ENCODE measurements at regions not wholly inside any gene's neighbourhood (a gene's known extent, or its start where the extent isn't known, plus 50 kb on each side); places are given as distances from the start of the nearest gene placed in this dataset.

DNA sequence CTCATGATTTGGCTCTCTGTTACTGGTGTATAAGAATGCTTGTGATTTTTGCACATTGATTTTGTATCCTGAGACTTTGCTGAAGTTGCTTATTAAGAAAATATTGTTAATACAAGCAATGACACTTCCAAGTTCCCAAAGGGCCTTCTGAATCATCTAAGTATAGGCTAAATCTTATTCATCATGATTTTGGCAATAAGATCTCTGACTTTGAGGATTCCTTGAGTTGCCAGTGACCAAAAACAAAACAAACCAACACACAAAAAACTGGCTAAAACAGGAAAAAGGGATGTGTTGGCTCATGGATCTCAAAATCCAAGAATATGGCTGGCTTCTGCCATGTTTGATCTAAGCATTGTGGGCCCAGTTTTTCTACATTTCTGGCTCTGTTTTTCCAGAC, 163.4 kb downstream of the HHIPL2 start (continued):
- TF ChIP-seq, protein P1, sequence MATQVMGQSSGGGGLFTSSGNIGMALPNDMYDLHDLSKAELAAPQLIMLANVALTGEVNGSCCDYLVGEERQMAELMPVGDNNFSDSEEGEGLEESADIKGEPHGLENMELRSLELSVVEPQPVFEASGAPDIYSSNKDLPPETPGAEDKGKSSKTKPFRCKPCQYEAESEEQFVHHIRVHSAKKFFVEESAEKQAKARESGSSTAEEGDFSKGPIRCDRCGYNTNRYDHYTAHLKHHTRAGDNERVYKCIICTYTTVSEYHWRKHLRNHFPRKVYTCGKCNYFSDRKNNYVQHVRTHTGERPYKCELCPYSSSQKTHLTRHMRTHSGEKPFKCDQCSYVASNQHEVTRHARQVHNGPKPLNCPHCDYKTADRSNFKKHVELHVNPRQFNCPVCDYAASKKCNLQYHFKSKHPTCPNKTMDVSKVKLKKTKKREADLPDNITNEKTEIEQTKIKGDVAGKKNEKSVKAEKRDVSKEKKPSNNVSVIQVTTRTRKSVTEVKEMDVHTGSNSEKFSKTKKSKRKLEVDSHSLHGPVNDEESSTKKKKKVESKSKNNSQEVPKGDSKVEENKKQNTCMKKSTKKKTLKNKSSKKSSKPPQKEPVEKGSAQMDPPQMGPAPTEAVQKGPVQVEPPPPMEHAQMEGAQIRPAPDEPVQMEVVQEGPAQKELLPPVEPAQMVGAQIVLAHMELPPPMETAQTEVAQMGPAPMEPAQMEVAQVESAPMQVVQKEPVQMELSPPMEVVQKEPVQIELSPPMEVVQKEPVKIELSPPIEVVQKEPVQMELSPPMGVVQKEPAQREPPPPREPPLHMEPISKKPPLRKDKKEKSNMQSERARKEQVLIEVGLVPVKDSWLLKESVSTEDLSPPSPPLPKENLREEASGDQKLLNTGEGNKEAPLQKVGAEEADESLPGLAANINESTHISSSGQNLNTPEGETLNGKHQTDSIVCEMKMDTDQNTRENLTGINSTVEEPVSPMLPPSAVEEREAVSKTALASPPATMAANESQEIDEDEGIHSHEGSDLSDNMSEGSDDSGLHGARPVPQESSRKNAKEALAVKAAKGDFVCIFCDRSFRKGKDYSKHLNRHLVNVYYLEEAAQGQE (IDR thresholded peaks at IDR 0.05; ENCODE audit: low read depth, low read length) = no peak
- TF ChIP-seq FOSL2 (IDR thresholded peaks at IDR 0.05; ENCODE audit: borderline replicate concordance, low read depth) = no peak
- TF ChIP-seq, protein P2, sequence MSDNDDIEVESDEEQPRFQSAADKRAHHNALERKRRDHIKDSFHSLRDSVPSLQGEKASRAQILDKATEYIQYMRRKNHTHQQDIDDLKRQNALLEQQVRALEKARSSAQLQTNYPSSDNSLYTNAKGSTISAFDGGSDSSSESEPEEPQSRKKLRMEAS (IDR thresholded peaks at IDR 0.05; ENCODE audit: low read depth) = no peak

DNA sequence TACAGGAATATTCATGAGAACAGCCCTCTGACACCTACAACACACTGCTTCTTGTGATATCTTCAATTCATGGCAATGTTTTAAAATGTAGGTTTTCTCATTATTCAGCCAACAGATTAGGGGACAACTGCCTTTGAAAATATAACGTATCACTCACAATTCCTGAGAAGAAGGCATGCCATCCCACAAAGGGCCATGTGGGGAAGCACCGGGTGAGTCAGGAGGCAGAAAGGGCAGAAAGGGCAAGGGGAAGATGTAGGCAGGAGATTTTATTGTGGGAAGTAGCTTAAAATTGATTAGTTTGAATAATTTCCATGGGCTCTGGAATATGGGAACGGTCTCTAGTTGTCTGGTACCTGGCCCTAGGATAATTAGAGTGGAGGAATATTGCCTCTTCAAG, 165.7 kb downstream of the HHIPL2 start:
- H3K4me1 ChIP-seq (ENCODE audit: control insufficient read depth in 1 of 2, insufficient read depth in 2 of 2, low read depth in 1 of 2, low read length in 1 of 2) = no peaks in the 10 kb centered on the region; a peak in 1 of 4 replicates
- H3K79me2 ChIP-seq (ENCODE audit: insufficient read depth) = no peaks in the 10 kb centered on the region
- no peaks in the 10 kb centered on the region for H4K20me1 ChIP-seq (ENCODE audit: insufficient read depth)
- H3K9me3 ChIP-seq = no peaks in the 10 kb centered on the region
- H3K27ac ChIP-seq (ENCODE audit: low read depth in 2 of 2, low read length in 1 of 2) = no peak overlapping the region
- DNase-seq = no peak
- H3K27me3 ChIP-seq (ENCODE audit: insufficient read depth) = no peaks in the 10 kb centered on the region
- no peaks in the 10 kb centered on the region for H3K9me2 ChIP-seq
- H3K9ac ChIP-seq = no peak overlapping the region
- no peak overlapping the region for H3K4me2 ChIP-seq
- no peak overlapping the region for H3K4me3 ChIP-seq (ENCODE audit: low read depth in 2 of 2, low read length in 1 of 2)
- POLR2A ChIA-PET = no interaction called here
- H3K36me3 ChIP-seq (replicated peaks in 1 of 2; ENCODE audit: control insufficient read depth in 1 of 2, insufficient read depth in 2 of 2, low read length in 1 of 2) = no peaks in the 10 kb centered on the region
- WGBS (ENCODE audit: low lambda C conversion rate) = 12% methylated on average over 3 of the region's 3 CpGs
- no peaks in the 10 kb centered on the region for H3F3A ChIP-seq (replicated peaks; ENCODE audit: insufficient read depth)
- CTCF ChIA-PET = no interaction called here
- no peak overlapping the region for H2AFZ ChIP-seq (ENCODE audit: low read depth)
- TF ChIP-seq FOXJ3 (CRISPR knock-in tag; IDR thresholded peaks at IDR 0.05) (no peak), FOXM1 (IDR thresholded peaks at IDR 0.05; ENCODE audit: low read depth) (no peak), TEAD4 (IDR thresholded peaks at IDR 0.05; ENCODE audit: borderline replicate concordance, insufficient read depth) (no peak), GABPA (IDR thresholded peaks at IDR 0.05; ENCODE audit: low read depth) (no peak), NRF1 (IDR thresholded peaks at IDR 0.05; ENCODE audit: low read depth, low read length) (no peak), GATA2 (CRISPR knock-in tag; IDR thresholded peaks at IDR 0.05) (no peak), EP300 (IDR thresholded peaks at IDR 0.05; ENCODE audit: borderline replicate concordance in 1 of 2, low read depth in 1 of 2, low read length in 1 of 2) (no peak), EZH2phosphoT487 (IDR thresholded peaks at IDR 0.05; ENCODE audit: borderline replicate concordance, low read depth) (no peak), FOSL2 (IDR thresholded peaks at IDR 0.05; ENCODE audit: borderline replicate concordance, low read depth) (no peak), ELF1 (IDR thresholded peaks at IDR 0.05) (no peak), NFIC (IDR thresholded peaks at IDR 0.05; ENCODE audit: borderline replicate concordance) (no peak), MEF2A (IDR thresholded peaks at IDR 0.05; ENCODE audit: borderline replicate concordance, low read depth) (no peak)
- TF ChIP-seq, protein P3, sequence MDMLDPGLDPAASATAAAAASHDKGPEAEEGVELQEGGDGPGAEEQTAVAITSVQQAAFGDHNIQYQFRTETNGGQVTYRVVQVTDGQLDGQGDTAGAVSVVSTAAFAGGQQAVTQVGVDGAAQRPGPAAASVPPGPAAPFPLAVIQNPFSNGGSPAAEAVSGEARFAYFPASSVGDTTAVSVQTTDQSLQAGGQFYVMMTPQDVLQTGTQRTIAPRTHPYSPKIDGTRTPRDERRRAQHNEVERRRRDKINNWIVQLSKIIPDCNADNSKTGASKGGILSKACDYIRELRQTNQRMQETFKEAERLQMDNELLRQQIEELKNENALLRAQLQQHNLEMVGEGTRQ (IDR thresholded peaks at IDR 0.05; ENCODE audit: borderline replicate concordance, low read depth, low read length) = no peak
- TF ChIP-seq, protein P4, sequence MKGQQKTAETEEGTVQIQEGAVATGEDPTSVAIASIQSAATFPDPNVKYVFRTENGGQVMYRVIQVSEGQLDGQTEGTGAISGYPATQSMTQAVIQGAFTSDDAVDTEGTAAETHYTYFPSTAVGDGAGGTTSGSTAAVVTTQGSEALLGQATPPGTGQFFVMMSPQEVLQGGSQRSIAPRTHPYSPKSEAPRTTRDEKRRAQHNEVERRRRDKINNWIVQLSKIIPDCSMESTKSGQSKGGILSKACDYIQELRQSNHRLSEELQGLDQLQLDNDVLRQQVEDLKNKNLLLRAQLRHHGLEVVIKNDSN (IDR thresholded peaks at IDR 0.05; ENCODE audit: borderline replicate concordance, low read depth) = no peak
- TF ChIP-seq, protein P5, sequence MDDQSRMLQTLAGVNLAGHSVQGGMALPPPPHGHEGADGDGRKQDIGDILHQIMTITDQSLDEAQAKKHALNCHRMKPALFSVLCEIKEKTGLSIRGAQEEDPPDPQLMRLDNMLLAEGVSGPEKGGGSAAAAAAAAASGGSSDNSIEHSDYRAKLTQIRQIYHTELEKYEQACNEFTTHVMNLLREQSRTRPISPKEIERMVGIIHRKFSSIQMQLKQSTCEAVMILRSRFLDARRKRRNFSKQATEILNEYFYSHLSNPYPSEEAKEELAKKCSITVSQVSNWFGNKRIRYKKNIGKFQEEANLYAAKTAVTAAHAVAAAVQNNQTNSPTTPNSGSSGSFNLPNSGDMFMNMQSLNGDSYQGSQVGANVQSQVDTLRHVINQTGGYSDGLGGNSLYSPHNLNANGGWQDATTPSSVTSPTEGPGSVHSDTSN (IDR thresholded peaks at IDR 0.05) = no peak
- TF ChIP-seq, protein P2 (IDR thresholded peaks at IDR 0.05; ENCODE audit: low read depth) = no peak
